Hepatocyte (in vitro differentiated cells): ENCODE measurements at regions not wholly inside any gene's neighbourhood (a gene's known extent, or its start where the extent isn't known, plus 50 kb on each side); places are given as distances from the start of the nearest gene placed in this dataset.

Source experiments
- CTCF ChIP-seq: fragments of 200-600 bp; sonication (generic); IDR thresholded peaks from 2 replicates; pipeline ENCODE4 v1.5.1; 2016; ENCODE audit warnings: antibody characterized with exemption, mild to moderate bottlenecking; ENCODE audit not compliant: poor library complexity
- EZH2 ChIP-seq: fragments of 200-600 bp; sonication (generic); IDR thresholded peaks from 2 replicates; pipeline ENCODE4 v1.6.1; 2016; ENCODE audit warnings: antibody characterized with exemption, mild to moderate bottlenecking, borderline replicate concordance

GRCh38 chr14:22409006-22409405, 180.0 kb downstream of the DAD1 start:
- no peak for TF ChIP-seq EZH2
- TF ChIP-seq CTCF, result no peak
